ENCODE measurements at regions not wholly inside any gene's neighbourhood (a gene's known extent, or its start where the extent isn't known, plus 50 kb on each side); places are given as distances from the start of the nearest gene placed in this dataset.

DNA sequence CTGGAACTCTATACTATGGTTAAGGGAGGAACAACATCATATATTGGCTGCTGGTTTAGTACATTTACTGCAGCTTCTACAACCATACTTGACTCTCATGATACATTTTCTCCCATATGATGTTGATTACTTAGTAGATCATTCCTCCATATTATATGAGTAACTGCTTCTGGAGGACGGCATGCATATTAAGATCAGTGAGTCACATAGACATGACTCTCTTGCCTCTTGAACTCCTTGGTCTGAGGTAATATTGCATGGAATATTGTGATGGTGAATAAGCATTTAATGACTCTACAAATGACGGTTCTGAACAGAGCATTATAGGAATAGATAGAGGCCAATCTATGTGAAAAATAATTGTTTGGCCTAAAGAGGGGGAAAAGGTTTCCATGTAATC lies 418.8 kb upstream of the SPHKAP start:
- H3K4me3 ChIP-seq (replicated peaks; ENCODE audit: low read depth, low read length), result no peak overlapping the region
- no peak for DNase-seq (ENCODE audit: extremely low read depth, insufficient read length)
- TF ChIP-seq, protein P1, sequence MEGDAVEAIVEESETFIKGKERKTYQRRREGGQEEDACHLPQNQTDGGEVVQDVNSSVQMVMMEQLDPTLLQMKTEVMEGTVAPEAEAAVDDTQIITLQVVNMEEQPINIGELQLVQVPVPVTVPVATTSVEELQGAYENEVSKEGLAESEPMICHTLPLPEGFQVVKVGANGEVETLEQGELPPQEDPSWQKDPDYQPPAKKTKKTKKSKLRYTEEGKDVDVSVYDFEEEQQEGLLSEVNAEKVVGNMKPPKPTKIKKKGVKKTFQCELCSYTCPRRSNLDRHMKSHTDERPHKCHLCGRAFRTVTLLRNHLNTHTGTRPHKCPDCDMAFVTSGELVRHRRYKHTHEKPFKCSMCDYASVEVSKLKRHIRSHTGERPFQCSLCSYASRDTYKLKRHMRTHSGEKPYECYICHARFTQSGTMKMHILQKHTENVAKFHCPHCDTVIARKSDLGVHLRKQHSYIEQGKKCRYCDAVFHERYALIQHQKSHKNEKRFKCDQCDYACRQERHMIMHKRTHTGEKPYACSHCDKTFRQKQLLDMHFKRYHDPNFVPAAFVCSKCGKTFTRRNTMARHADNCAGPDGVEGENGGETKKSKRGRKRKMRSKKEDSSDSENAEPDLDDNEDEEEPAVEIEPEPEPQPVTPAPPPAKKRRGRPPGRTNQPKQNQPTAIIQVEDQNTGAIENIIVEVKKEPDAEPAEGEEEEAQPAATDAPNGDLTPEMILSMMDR (IDR thresholded peaks at IDR 0.05; ENCODE audit: insufficient read depth, low read length, poor library complexity, severe bottlenecking), result no peak
- H3K27me3 ChIP-seq (replicated peaks; ENCODE audit: control insufficient read depth, insufficient read depth, low read length), result no peaks in the 10 kb centered on the region
- no peaks in the 10 kb centered on the region for H3K36me3 ChIP-seq (ENCODE audit: control insufficient read depth, insufficient read depth, low read length)

DNA sequence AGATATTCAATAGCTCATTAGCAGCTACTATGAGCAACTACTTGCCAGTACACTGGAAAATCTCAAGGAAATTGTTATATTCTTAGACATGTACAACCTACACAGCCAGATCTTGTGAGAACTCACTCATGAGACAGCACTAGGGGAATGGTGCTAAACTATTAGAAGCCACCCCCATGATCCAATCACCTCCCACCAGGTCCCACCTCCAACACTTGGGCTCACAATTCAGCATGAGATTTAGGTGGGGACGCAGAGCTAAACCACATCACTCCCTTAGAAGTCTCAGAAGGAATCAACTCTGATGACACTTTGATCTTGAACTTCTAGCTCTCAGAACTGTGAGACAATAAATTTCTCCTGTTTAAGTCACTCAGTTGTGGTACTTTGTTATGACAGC lies 418.3 kb upstream of the SPHKAP start:
- Histone ChIP-seq H3K36me3 (ENCODE audit: control insufficient read depth, insufficient read depth, low read length) (no peaks in the 10 kb centered on the region), H3K4me3 (replicated peaks; ENCODE audit: low read depth, low read length) (no peak overlapping the region), H3K27me3 (replicated peaks; ENCODE audit: control insufficient read depth, insufficient read depth, low read length) (no peaks in the 10 kb centered on the region)
- DNase-seq (ENCODE audit: extremely low read depth, insufficient read length), result no peak
- TF ChIP-seq, protein P1 (IDR thresholded peaks at IDR 0.05; ENCODE audit: insufficient read depth, low read length, poor library complexity, severe bottlenecking), result no peak

DNA sequence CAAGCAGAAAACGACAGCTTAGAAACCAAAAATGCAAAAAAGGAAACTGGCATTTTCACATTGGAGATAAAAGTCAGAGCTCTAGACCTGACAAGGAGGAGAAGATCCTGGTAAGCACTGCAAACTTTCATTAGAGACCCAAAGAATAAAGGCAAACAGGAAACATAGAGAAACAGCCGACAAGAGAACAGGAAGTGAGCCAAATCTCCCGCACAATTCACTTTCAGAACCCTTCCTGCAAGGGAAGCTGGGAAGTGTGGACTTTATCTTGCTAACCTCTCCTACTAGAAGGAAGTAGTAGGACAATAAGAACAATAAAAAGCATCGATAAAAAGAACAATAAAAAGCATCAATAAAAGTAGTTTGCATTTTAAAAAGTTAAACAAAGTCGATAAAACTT lies 417.8 kb upstream of the SPHKAP start:
- H3K4me3 ChIP-seq (replicated peaks; ENCODE audit: low read depth, low read length), result no peak overlapping the region
- DNase-seq (ENCODE audit: extremely low read depth, insufficient read length), result no peak
- no peaks in the 10 kb centered on the region for H3K27me3 ChIP-seq (replicated peaks; ENCODE audit: control insufficient read depth, insufficient read depth, low read length)
- no peaks in the 10 kb centered on the region for H3K36me3 ChIP-seq (ENCODE audit: control insufficient read depth, insufficient read depth, low read length)
- TF ChIP-seq, protein P1 (IDR thresholded peaks at IDR 0.05; ENCODE audit: insufficient read depth, low read length, poor library complexity, severe bottlenecking), result no peak

DNA sequence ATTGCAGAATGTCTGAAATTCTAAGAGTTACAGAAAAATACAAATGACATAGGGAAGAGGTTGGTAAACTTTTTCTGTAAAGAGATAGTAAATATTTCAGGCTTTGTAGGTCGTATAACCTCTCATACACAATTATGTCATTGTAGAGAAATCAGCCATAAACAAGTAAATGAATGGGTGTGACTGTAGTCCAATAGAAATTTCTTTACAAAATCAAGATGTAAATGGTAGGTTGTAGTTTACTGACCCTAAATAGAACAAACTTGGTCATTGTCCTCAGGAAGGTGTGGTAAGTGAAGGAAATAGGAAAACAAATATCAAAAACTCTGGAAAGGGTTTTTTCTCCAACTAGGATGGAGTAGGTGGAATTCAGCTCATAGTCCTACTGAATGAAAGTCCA lies 415.5 kb upstream of the SPHKAP start:
- no peaks in the 10 kb centered on the region for H3K36me3 ChIP-seq (ENCODE audit: control insufficient read depth, insufficient read depth, low read length)
- TF ChIP-seq, protein P1 (IDR thresholded peaks at IDR 0.05; ENCODE audit: insufficient read depth, low read length, poor library complexity, severe bottlenecking), result no peak
- DNase-seq (ENCODE audit: extremely low read depth, insufficient read length), result no peak
- H3K27me3 ChIP-seq (replicated peaks; ENCODE audit: control insufficient read depth, insufficient read depth, low read length), result no peaks in the 10 kb centered on the region
- no peak overlapping the region for H3K4me3 ChIP-seq (replicated peaks; ENCODE audit: low read depth, low read length)

DNA sequence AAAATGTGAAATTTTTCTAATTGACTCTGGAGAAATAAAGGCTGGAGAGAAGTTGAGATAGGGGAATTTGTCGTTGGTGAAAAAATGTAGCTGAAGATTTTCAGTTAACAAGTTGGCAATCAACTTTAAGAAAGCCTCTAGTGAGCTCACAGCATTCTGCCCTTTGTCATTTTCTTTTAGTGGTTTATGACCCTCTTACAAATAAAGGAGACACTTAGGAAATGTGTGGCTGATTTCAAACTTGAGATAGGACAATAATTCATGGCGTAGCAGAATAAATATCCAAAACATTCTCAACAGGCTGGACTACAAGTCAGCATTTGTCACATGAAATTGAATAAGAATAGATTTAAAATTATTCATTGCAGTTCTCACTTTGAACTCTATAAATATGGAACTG lies 412.5 kb upstream of the SPHKAP start:
- Histone ChIP-seq H3K36me3 (ENCODE audit: control insufficient read depth, insufficient read depth, low read length) (no peaks in the 10 kb centered on the region), H3K27me3 (replicated peaks; ENCODE audit: control insufficient read depth, insufficient read depth, low read length) (no peaks in the 10 kb centered on the region), H3K4me3 (replicated peaks; ENCODE audit: low read depth, low read length) (no peak overlapping the region)
- TF ChIP-seq, protein P1 (IDR thresholded peaks at IDR 0.05; ENCODE audit: insufficient read depth, low read length, poor library complexity, severe bottlenecking), result no peak
- DNase-seq (ENCODE audit: extremely low read depth, insufficient read length), result no peak

DNA sequence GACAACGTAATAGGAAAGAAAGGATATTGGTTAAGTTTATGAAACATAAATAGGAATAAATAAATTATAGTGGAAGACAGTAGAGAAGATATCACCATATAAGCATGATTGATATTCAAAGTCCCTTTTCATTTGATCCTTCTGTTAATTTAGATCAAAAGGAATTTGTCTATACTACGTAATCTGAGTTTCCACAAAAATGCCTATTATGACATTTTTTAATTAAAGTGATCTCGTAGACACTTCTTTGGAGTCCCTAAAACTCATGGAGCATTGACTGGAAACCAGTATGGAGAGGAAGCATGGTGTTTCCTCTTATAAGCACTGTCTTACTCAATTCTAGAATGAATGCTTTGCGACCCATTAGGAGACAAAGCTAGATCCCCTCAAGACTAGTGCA lies 411.4 kb upstream of the SPHKAP start:
- no peaks in the 10 kb centered on the region for H3K27me3 ChIP-seq (replicated peaks; ENCODE audit: control insufficient read depth, insufficient read depth, low read length)
- DNase-seq (ENCODE audit: extremely low read depth, insufficient read length), result no peak
- no peaks in the 10 kb centered on the region for H3K36me3 ChIP-seq (ENCODE audit: control insufficient read depth, insufficient read depth, low read length)
- no peak overlapping the region for H3K4me3 ChIP-seq (replicated peaks; ENCODE audit: low read depth, low read length)
- TF ChIP-seq, protein P1 (IDR thresholded peaks at IDR 0.05; ENCODE audit: insufficient read depth, low read length, poor library complexity, severe bottlenecking), result no peak

All from GM06990 (cell line).